GM23338 (cell line): ENCODE measurements at regions not wholly inside any gene's neighbourhood (a gene's known extent, or its start where the extent isn't known, plus 50 kb on each side); places are given as distances from the start of the nearest gene placed in this dataset.

Source experiments
- ATAC-seq: fragments of 200-7000 bp; cut with Tn5 transposase; 3 replicates; pipeline ENCODE4 v1.9.1; 2020
- DNase-seq: peaks from one replicate; pipeline ENCODE4 v3.0.0-alpha.2; 2015; ENCODE audit warnings: low spot score
- H2AFZ ChIP-seq: fragments of 200-600 bp; sonication (generic); 2 replicates; pipeline ENCODE4 v1.8.0; 2016; ENCODE audit warnings: antibody characterized with exemption, mild to moderate bottlenecking, moderate library complexity
- H3F3A ChIP-seq: fragments of 200-600 bp; sonication (generic); replicated peaks from 2 replicates; pipeline ENCODE4 v1.8.0; 2017; ENCODE audit warnings: antibody characterized with exemption, mixed run types, low read depth
- H3K27ac ChIP-seq: fragments of 200-600 bp; sonication (generic); 2 replicates; pipeline ENCODE4 v1.6.1; 2016; ENCODE audit warnings: low read depth
- H3K27me3 ChIP-seq: fragments of 200-600 bp; sonication (generic); 2 replicates; pipeline ENCODE4 v1.8.0; 2016; ENCODE audit warnings: mild to moderate bottlenecking, mixed run types, moderate library complexity; ENCODE audit not compliant: insufficient read depth
- H3K36me3 ChIP-seq: fragments of 200-600 bp; sonication (generic); 2 replicates; pipeline ENCODE4 v1.8.0; 2016; ENCODE audit warnings: mild to moderate bottlenecking; ENCODE audit not compliant: insufficient read depth
- H3K4me1 ChIP-seq: fragments of 200-600 bp; sonication (generic); 2 replicates; pipeline ENCODE4 v1.8.0; 2016; ENCODE audit warnings: mild to moderate bottlenecking, moderate library complexity; ENCODE audit not compliant: insufficient read depth
- H3K4me2 ChIP-seq: fragments of 200-600 bp; sonication (generic); 2 replicates; pipeline ENCODE4 v1.7.1; 2017; ENCODE audit warnings: mixed run types
- H3K4me3 ChIP-seq: fragments of 200-600 bp; sonication (generic); 2 replicates; pipeline ENCODE4 v1.6.1; 2016; ENCODE audit warnings: mixed run types
- H3K79me2 ChIP-seq: fragments of 200-600 bp; sonication (generic); replicated peaks from 2 replicates; pipeline ENCODE4 v1.8.0; 2017; ENCODE audit warnings: mild to moderate bottlenecking; ENCODE audit not compliant: insufficient read depth
- H3K9me2 ChIP-seq: fragments of 200-600 bp; sonication (generic); 2 replicates; pipeline ENCODE4 v1.8.0; 2017; ENCODE audit not compliant: insufficient read depth
- H4K20me1 ChIP-seq: fragments of 200-600 bp; sonication (generic); replicated peaks from 2 replicates; pipeline ENCODE4 v1.8.0; 2017; ENCODE audit warnings: mild to moderate bottlenecking; ENCODE audit not compliant: insufficient read depth
- H3K27ac Mint-ChIP-seq: 2 replicates; pipeline ENCODE4 v1.8.0; 2020; ENCODE audit warnings: inconsistent platforms, mild to moderate bottlenecking, moderate library complexity, mixed read lengths
- H3K27me3 Mint-ChIP-seq: 3 replicates; pipeline ENCODE4 v1.8.0; 2022; ENCODE audit warnings: low read depth, mild to moderate bottlenecking, moderate library complexity, mixed read lengths, inconsistent platforms; ENCODE audit not compliant: insufficient read depth, poor library complexity
- H3K36me3 Mint-ChIP-seq: 3 replicates; pipeline ENCODE4 v1.8.0; 2021; ENCODE audit warnings: low read depth, mild to moderate bottlenecking, inconsistent platforms, moderate library complexity, mixed read lengths
- H3K4me1 Mint-ChIP-seq: 3 replicates; pipeline ENCODE4 v1.8.0; 2020; ENCODE audit warnings: mild to moderate bottlenecking, inconsistent platforms, mixed read lengths
- H3K4me3 Mint-ChIP-seq: 3 replicates; pipeline ENCODE4 v1.8.0; 2021; ENCODE audit warnings: moderate library complexity, mild to moderate bottlenecking, inconsistent platforms, mixed read lengths
- H3K9me3 Mint-ChIP-seq: 3 replicates; pipeline ENCODE4 v1.8.0; 2020; ENCODE audit warnings: moderate library complexity, mild to moderate bottlenecking, inconsistent platforms, mixed read lengths
- EZH2 ChIP-seq: fragments of 200-600 bp; sonication (generic); IDR thresholded peaks from one replicate; pipeline ENCODE4 v1.8.0; 2017; ENCODE audit warnings: antibody characterized with exemption, mild to moderate bottlenecking, low read depth; ENCODE audit not compliant: unreplicated experiment
- EZH2phosphoT487 ChIP-seq: fragments of 200-600 bp; sonication (generic); IDR thresholded peaks from one replicate; pipeline ENCODE4 v1.8.1; 2018; ENCODE audit warnings: antibody characterized with exemption; ENCODE audit not compliant: unreplicated experiment
- JUNB ChIP-seq: IDR thresholded peaks from one replicate; pipeline ENCODE4 v1.6.1; 2016; ENCODE audit warnings: antibody characterized with exemption; ENCODE audit not compliant: unreplicated experiment
- REST ChIP-seq: IDR thresholded peaks from one replicate; pipeline ENCODE4 v1.6.1; 2018; ENCODE audit warnings: antibody characterized with exemption; ENCODE audit not compliant: unreplicated experiment
- ZNF114 ChIP-seq: fragments of 250-450 bp; sonication (Bioruptor Pico); IDR thresholded peaks from 2 replicates; pipeline ENCODE4 v1.5.0; 2020; ENCODE audit warnings: mild to moderate bottlenecking, moderate library complexity
- ZNF331 ChIP-seq: fragments of 250-450 bp; sonication (Bioruptor Pico); IDR thresholded peaks from 2 replicates; pipeline ENCODE4 v1.5.0; 2020; ENCODE audit warnings: low read depth, mild to moderate bottlenecking, moderate library complexity
- ZNF462 ChIP-seq: fragments of 250-450 bp; sonication (Bioruptor Pico); IDR thresholded peaks from 2 replicates; pipeline ENCODE4 v1.5.0; 2020; ENCODE audit warnings: mild to moderate bottlenecking, moderate library complexity

GRCh38 chr5:124921694-124922093, 175.3 kb upstream of the ZNF608 start:
- ATAC-seq (no peak), DNase-seq (no peak)
- no peaks in the 10 kb centered on the region for H3K36me3 ChIP-seq
- H3F3A ChIP-seq, result no peaks in the 10 kb centered on the region
- no peaks in the 10 kb centered on the region for H3K9me3 Mint-ChIP-seq
- H3K4me3 Mint-ChIP-seq, result no peak overlapping the region
- TF ChIP-seq REST (no peak), ZNF331 (CRISPR knock-in tag) (no peak), EZH2 (no peak), EZH2phosphoT487 (no peak)
- H3K4me1 ChIP-seq, result peaks cover 58% of the 10 kb centered on the region
- no peak overlapping the region for H2AFZ ChIP-seq
- no peak overlapping the region for H3K27ac Mint-ChIP-seq
- H4K20me1 ChIP-seq, result no peaks in the 10 kb centered on the region
- H3K36me3 Mint-ChIP-seq, result peaks cover 4% of the 10 kb centered on the region; the same call in 1 of the 3 replicates
- H3K4me1 Mint-ChIP-seq, result peaks cover 4% of the 10 kb centered on the region; the same call in 2 of the 3 replicates
- no peak overlapping the region for H3K27ac ChIP-seq
- H3K4me3 ChIP-seq, result no peak overlapping the region
- no peaks in the 10 kb centered on the region for H3K27me3 ChIP-seq
- H3K9me2 ChIP-seq, result no peaks in the 10 kb centered on the region
- peak overlapping the region; percentile 45 for H3K4me2 ChIP-seq
- no peaks in the 10 kb centered on the region for H3K79me2 ChIP-seq
- no peaks in the 10 kb centered on the region for H3K27me3 Mint-ChIP-seq

GRCh38 chr5:124922255-124922975, 176.0 kb upstream of the ZNF608 start:
- Mint-ChIP-seq H3K27ac (no peak overlapping the region), H3K4me3 (no peak overlapping the region), H3K36me3 (peaks cover 4% of the 10 kb centered on the region; the same call in 1 of the 3 replicates), H3K27me3 (no peaks in the 10 kb centered on the region), H3K9me3 (no peaks in the 10 kb centered on the region), H3K4me1 (peaks cover 4% of the 10 kb centered on the region; the same call in 2 of the 3 replicates)
- Histone ChIP-seq H3K4me3 (peak overlapping the region; percentile 8; the same call in 1 of the 2 replicates), H3K36me3 (no peaks in the 10 kb centered on the region), H3K4me2 (peak overlapping the region; percentile 45), H3K4me1 (peaks cover 58% of the 10 kb centered on the region), H3F3A (no peaks in the 10 kb centered on the region), H2AFZ (no peak overlapping the region), H4K20me1 (no peaks in the 10 kb centered on the region), H3K27ac (peak overlapping the region; percentile 70; the same call in 1 of the 2 replicates), H3K9me2 (no peaks in the 10 kb centered on the region), H3K27me3 (no peaks in the 10 kb centered on the region), H3K79me2 (no peaks in the 10 kb centered on the region)
- ATAC-seq (peak; percentile 58), DNase-seq (peak; percentile 29)
- TF ChIP-seq EZH2, result no peak
- no peak for TF ChIP-seq REST
- no peak for TF ChIP-seq ZNF114 (CRISPR knock-in tag)
- TF ChIP-seq ZNF462 (CRISPR knock-in tag), result no peak
- no peak for TF ChIP-seq JUNB
